Cerebellar cortex (tissue), 1 donor: ENCODE measurements at regions not wholly inside any gene's neighbourhood (a gene's known extent, or its start where the extent isn't known, plus 50 kb on each side); places are given as distances from the start of the nearest gene placed in this dataset.
"Not testable (repeated sequence)": the region's sequence is repeated elsewhere in the genome, so short reads cannot be mapped to it uniquely, and the experiment has no call there.

Source experiments
- DNase-seq: peaks from one replicate; pipeline ENCODE4 v3.0.0-alpha.2; 2015; ENCODE audit warnings: low spot score

GRCh38 chr4:19522966-19523365 is 728.7 kb upstream of the SLIT2 start:
- DNase-seq, result no peak

- no peak for DNase-seq
These were observed 730.7 kb upstream of the SLIT2 start for GRCh38 chr4:19520939-19521520.

GRCh38 chr4:19514276-19515070 is 737.2 kb upstream of the SLIT2 start:
- no peak for DNase-seq

GRCh38 chr4:19512086-19512485 is 739.6 kb upstream of the SLIT2 start:
- no peak for DNase-seq

GRCh38 chr4:19510993-19511392 is 740.7 kb upstream of the SLIT2 start:
- no peak for DNase-seq

GRCh38 chr4:19508442-19508841 is 743.3 kb upstream of the SLIT2 start:
- DNase-seq, result no peak

- DNase-seq, result no peak
These were observed 754.0 kb upstream of the SLIT2 start for GRCh38 chr4:19497705-19498104.

DNA sequence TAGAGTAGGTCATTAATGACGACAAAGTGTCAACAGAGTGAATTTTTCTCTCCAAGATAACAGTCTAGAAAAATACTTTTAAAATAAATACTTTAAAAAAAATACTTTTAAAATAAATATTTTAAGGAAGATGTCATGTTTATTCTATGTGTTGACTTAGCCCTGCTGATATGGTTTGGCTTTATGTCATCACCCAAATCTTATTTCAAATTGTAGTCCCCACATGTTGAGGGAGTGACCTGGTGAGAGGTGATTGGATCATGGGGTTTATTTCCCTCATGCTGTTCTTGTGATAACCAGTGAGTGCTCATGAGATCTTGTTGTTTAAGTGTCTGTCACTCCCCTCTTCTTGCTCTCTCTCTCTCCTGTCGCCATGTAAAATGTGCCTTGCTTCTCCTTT is 754.9 kb upstream of the SLIT2 start:
- DNase-seq, result no peak

GRCh38 chr4:19494961-19495360 is 756.7 kb upstream of the SLIT2 start:
- DNase-seq, result no peak

- no peak for DNase-seq
These were observed 759.1 kb upstream of the SLIT2 start for GRCh38 chr4:19492606-19493005.

- DNase-seq, result no peak
These were observed 765.3 kb upstream of the SLIT2 start for GRCh38 chr4:19486400-19486799.

DNA sequence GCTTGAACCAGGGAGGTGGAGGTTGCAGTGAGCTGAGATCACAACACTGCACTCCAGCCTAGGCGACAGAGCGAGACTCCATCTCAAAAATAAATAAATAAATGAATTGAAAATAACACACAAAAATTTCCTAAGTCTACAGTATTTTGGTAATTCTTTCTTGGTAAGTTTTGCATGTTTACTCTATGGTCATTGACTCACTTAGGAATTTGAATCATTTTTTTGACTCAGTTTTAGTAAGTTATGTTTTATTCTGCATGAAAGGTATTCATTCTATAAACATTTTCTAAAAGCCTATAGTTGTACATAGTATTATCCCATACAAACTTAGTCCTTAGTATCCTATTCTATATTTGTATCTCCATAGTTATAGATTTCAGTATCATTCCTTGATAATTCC is 772.9 kb upstream of the SLIT2 start:
- DNase-seq, result no peak

DNA sequence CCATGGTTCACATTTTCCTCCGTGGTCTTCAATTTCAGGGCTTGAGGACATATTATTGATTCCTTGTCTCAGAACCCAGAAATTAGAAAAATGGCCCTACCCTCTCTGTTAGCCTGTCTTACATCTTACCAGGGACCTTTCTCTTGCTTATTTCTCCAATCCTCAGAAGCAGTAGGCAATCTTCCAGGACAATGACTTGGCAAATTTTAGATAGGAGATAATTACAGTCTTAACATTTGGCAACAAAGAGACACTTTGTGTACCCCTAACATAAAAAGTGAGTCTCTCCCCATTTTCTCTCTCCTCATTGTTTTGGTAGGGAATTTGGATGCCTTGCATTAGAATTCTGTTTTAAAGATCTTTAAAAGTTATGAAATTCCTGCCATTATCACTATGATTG is 778.1 kb upstream of the SLIT2 start:
- no peak for DNase-seq

DNA sequence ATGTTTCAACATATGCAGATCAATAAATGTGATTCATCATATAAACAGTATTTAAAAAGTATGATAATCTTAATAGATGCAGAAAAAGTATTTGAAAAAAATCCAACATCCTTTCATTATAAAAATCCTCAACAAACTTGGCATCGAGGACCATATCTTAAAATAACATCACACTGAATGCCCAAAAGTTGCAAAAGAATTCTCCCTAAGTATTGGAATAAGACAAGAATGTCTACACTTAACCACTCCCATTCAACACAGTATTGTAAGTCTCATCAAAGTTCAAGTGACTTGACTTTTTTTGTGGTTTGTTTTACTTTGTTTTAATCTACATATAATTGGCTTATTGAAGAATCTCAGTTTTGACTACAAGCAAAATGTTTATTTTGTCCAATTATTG is 779.0 kb upstream of the SLIT2 start:
- DNase-seq, result no peak

DNA sequence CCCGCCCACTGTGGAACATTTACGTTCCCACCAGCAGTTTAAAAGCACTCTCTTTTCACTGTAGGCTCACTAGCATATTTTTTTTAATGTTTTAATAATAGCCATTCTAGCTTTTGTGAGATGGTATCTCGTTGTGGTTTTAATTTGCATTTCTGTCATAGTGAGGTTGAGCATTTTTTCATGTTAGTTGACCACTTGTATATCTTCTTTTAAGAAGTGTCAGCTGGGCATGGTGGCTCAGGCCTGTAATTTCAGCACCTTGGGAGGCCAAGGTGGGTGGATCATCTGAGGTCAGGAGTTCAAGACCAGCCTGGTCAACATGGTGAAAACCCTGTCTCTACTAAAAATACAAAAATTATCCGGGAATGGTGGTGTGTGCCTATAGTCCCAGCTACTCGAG is 781.7 kb upstream of the SLIT2 start:
- not testable (repeated sequence) for DNase-seq

DNA sequence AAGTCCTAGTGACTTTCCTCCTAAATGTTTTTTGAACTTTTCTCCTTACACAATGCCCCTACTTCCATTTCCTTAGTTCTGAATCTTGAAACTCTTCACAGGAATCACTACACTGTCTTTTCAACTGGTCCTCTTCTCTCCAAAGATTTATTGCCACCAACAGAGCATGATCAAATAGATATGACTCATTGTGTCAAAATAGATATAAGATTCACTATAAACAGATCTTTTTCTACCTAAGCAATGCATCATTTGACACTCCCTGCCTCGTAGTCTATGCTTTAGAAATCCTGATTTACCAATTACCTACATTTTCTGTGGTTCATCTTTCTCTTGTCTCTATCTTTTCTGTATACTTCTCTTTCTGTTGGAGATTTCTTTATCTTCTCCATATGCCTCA is 789.6 kb upstream of the SLIT2 start:
- DNase-seq, result no peak

DNA sequence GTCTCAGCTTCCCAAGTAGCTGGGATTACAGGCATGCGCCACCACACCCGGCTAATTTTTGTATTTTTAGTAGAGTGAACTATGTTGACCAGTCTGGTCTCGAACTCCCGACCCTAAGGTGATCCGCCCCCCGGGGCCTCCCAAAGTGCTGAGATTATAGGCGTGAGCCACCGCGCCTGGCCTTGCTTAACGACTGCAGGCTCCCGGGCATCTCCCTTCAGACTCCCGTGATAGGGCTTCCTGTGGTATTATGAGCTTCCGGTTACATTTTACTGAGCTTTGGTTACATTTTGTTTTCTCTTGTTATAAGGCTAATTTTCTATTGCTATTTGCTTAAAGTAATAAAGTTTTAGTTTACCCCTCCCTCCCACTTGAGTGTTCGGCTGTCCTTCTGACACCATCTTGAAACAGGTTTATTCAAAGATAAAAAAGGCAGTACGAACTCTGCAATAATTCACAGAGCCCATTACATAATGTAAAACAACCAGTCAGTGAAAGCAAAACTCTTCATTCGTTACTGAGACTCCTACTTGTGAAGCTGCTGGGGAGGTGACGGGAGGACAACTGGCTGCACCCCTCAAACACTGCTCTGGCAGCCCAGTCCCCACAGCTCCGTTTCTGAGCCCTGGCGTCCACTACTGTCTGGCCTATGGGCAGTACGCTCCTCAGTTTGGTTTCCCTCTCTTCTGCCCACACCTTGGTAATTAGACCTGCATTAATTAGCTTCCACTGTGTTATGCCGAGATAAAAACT is 795.7 kb upstream of the SLIT2 start:
- no peak for DNase-seq

- no peak for DNase-seq
These were observed 796.5 kb upstream of the SLIT2 start for GRCh38 chr4:19455196-19455595.

GRCh38 chr4:19438233-19438632 is 813.5 kb upstream of the SLIT2 start:
- no peak for DNase-seq

GRCh38 chr4:19437008-19437407 is 814.7 kb upstream of the SLIT2 start:
- no peak for DNase-seq

DNA sequence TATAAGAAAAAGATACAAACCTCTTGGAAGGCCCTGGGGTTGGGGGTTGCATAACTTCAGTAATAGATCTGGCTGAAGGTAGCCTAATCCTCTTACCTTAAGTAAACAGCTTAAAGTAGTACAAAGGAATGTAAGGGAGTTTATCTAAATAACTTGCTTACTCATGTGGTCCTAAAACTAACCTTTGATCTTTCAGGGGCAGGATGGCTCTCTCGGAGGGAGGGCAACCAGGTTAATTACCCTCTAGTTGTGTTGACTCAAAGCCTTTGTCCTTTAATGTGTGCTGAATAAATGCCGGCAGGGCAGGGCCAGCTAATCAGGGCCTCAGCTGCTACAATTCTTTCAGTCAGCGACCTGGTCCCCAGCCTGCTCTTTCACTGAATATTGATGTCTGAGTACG is 822.0 kb upstream of the SLIT2 start:
- DNase-seq, result no peak

GRCh38 chr4:19425146-19425545 is 826.6 kb upstream of the SLIT2 start:
- no peak for DNase-seq

GRCh38 chr4:19417256-19417655 is 834.4 kb upstream of the SLIT2 start:
- DNase-seq, result no peak
